ENCODE measurements at regions not wholly inside any gene's neighbourhood (a gene's known extent, or its start where the extent isn't known, plus 50 kb on each side); places are given as distances from the start of the nearest gene placed in this dataset.

GRCh38 chr7:49080896-49081475 lies 156.6 kb downstream of the CDC14C start:
- H3K4me3 ChIP-seq (ENCODE audit: low read depth, low read length), result no peak overlapping the region
- DNase-seq (ENCODE audit: low read depth), result no peak
- TF ChIP-seq CTCF (conservative IDR thresholded peaks at IDR 0.05; ENCODE audit: low read depth, low read length), result no peak

GRCh38 chr7:49088017-49088416 lies 163.7 kb downstream of the CDC14C start:
- DNase-seq (ENCODE audit: low read depth), result no peak

GRCh38 chr7:49089717-49090116 lies 165.4 kb downstream of the CDC14C start:
- no peak overlapping the region for H3K4me3 ChIP-seq (ENCODE audit: low read depth, low read length)
- DNase-seq (ENCODE audit: low read depth), result no peak
- no peak for TF ChIP-seq CTCF (conservative IDR thresholded peaks at IDR 0.05; ENCODE audit: low read depth, low read length)

More at GRCh38 chr7:49088017-49088416, 163.7 kb downstream of the CDC14C start:
- no peak for TF ChIP-seq CTCF (conservative IDR thresholded peaks at IDR 0.05; ENCODE audit: low read depth, low read length)
- H3K4me3 ChIP-seq (ENCODE audit: low read depth, low read length), result no peak overlapping the region

- H3K4me3 ChIP-seq (ENCODE audit: low read depth, low read length), result no peak overlapping the region
Measured at GRCh38 chr7:49091089-49091488, 166.7 kb downstream of the CDC14C start.

GRCh38 chr7:49091519-49091918 lies 167.2 kb downstream of the CDC14C start:
- no peak overlapping the region for H3K4me3 ChIP-seq (ENCODE audit: low read depth, low read length)
- TF ChIP-seq CTCF (conservative IDR thresholded peaks at IDR 0.05; ENCODE audit: low read depth, low read length), result no peak
- DNase-seq (ENCODE audit: low read depth), result no peak

More at GRCh38 chr7:49091089-49091488, 166.7 kb downstream of the CDC14C start:
- no peak for DNase-seq (ENCODE audit: low read depth)
- TF ChIP-seq CTCF (conservative IDR thresholded peaks at IDR 0.05; ENCODE audit: low read depth, low read length), result no peak

GRCh38 chr7:49093218-49093617 lies 168.9 kb downstream of the CDC14C start:
- DNase-seq (ENCODE audit: low read depth), result no peak
- TF ChIP-seq CTCF (conservative IDR thresholded peaks at IDR 0.05; ENCODE audit: low read depth, low read length), result no peak
- H3K4me3 ChIP-seq (ENCODE audit: low read depth, low read length), result no peak overlapping the region

- DNase-seq (ENCODE audit: low read depth), result no peak
Measured at GRCh38 chr7:49094866-49095265, 170.5 kb downstream of the CDC14C start.

More at GRCh38 chr7:49094866-49095265, 170.5 kb downstream of the CDC14C start:
- no peak for TF ChIP-seq CTCF (conservative IDR thresholded peaks at IDR 0.05; ENCODE audit: low read depth, low read length)
- no peak overlapping the region for H3K4me3 ChIP-seq (ENCODE audit: low read depth, low read length)
